HL-60 (cell line): ENCODE measurements at regions not wholly inside any gene's neighbourhood (a gene's known extent, or its start where the extent isn't known, plus 50 kb on each side); places are given as distances from the start of the nearest gene placed in this dataset.

Experiments
- CTCF ChIP-seq: IDR thresholded peaks from one replicate; pipeline ENCODE4 v1.5.1; 2011; ENCODE audit warnings: low read length, control low read depth, inconsistent platforms; ENCODE audit not compliant: insufficient read depth
- GABPA ChIP-seq: IDR thresholded peaks from 2 replicates; pipeline ENCODE4 v1.6.1; 2012; ENCODE audit warnings: low read depth
- POLR2AphosphoS5 ChIP-seq: IDR thresholded peaks from 2 replicates; pipeline ENCODE4 v1.6.1; 2012; ENCODE audit warnings: low read depth
- REST ChIP-seq: IDR thresholded peaks from 2 replicates; pipeline ENCODE4 v1.6.1; 2012; ENCODE audit warnings: low read depth; ENCODE audit not compliant: insufficient replicate concordance
- SPI1 ChIP-seq: IDR thresholded peaks from 2 replicates; pipeline ENCODE4 v1.6.1; 2012; ENCODE audit warnings: low read depth, mild to moderate bottlenecking, borderline replicate concordance

GRCh38 chr3:151625586-151625985, 108.1 kb upstream of the AADACL2 start:
- TF ChIP-seq CTCF (no peak), REST (no peak), POLR2AphosphoS5 (no peak), SPI1 (no peak), GABPA (no peak)
